ENCODE measurements at regions not wholly inside any gene's neighbourhood (a gene's known extent, or its start where the extent isn't known, plus 50 kb on each side); places are given as distances from the start of the nearest gene placed in this dataset.

DNA sequence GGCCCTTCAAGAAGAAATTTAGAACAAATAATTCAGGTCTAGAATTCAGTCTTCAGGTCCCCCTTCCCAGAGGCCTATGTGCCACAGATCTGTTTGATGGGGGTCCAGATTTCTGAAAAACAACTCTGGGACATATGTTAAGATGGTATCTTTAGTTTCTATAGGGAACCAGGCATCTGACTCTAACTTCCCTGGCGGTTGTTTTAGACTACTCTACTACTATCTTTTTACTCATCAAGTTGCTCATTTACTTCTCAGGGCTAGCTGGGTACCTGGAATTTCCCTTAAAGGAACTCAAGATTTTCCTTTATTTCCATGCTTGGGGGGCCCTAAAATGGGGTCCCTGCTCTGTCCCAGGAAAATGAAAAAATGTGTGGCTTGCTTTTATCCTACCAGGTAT lies 114.7 kb upstream of the RAB6C start:
- DNase-seq: no peak
- H3K9me3 ChIP-seq: no peaks in the 10 kb centered on the region
- H3K4me1 ChIP-seq: peaks cover 11 to 13% of the 10 kb centered on the region in 2 donors
- no peak overlapping the region for H3K4me3 ChIP-seq (replicated peaks in 1 of 3)
- no peak for TF ChIP-seq POLR2A (IDR thresholded peaks at IDR 0.05)
- peak overlapping the region; percentile 3 to 71 (median 45) for H3K27ac ChIP-seq
- no peaks in the 10 kb centered on the region for H3K36me3 ChIP-seq
- H3K27me3 ChIP-seq: no peaks in the 10 kb centered on the region
- 83 to 100% methylated on average over 1 of the region's 1 CpG for WGBS, 2 donors
- intact Hi-C loops (cut with DNase I): no loop called here

DNA sequence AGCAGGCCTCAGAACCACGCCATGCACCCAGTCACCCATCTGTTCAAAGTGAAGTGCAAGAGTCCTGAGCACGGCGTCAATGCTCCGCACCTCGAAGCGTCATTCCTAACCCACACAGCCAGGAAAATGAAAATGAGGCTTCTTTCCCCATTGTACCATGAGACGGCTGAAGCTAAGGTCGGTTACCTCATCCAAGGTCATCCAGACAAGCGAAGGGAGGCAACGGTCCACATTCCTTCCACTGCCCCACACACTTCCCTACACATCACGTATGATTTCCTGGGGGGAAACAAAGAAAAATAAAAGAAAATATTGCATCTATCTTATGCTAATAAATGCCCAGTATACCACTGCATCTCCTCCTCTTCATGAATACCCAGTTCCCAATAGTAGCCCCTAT lies 113.5 kb upstream of the RAB6C start:
- Histone ChIP-seq H3K27ac (no peak overlapping the region), H3K4me3 (replicated peaks in 1 of 3) (no peak overlapping the region), H3K9me3 (no peaks in the 10 kb centered on the region), H3K36me3 (no peaks in the 10 kb centered on the region), H3K27me3 (no peaks in the 10 kb centered on the region), H3K4me1 (peaks cover 11 to 13% of the 10 kb centered on the region in 2 donors)
- WGBS, 2 donors: 87 to 92% methylated on average over 11 of the region's 11 CpGs
- TF ChIP-seq CTCF (IDR thresholded peaks at IDR 0.05) (no peak), POLR2A (IDR thresholded peaks at IDR 0.05) (no peak)
- DNase-seq: no peak
- intact Hi-C loops (cut with DNase I): no loop called here

GRCh38 chr2:129866391-129866790 lies 113.1 kb upstream of the RAB6C start:
- DNase-seq: no peak
- Histone ChIP-seq H3K9me3 (no peaks in the 10 kb centered on the region), H3K27me3 (no peaks in the 10 kb centered on the region), H3K27ac (no peak overlapping the region), H3K4me1 (peaks cover 11 to 13% of the 10 kb centered on the region in 2 donors), H3K36me3 (no peaks in the 10 kb centered on the region), H3K4me3 (replicated peaks in 1 of 3) (no peak overlapping the region)
- no peak for TF ChIP-seq POLR2A (IDR thresholded peaks at IDR 0.05)
- TF ChIP-seq CTCF (IDR thresholded peaks at IDR 0.05): no peak
- intact Hi-C loops (cut with DNase I): no loop called here
- 94 to 97% methylated on average over 3 of the region's 3 CpGs for WGBS, 2 donors

DNA sequence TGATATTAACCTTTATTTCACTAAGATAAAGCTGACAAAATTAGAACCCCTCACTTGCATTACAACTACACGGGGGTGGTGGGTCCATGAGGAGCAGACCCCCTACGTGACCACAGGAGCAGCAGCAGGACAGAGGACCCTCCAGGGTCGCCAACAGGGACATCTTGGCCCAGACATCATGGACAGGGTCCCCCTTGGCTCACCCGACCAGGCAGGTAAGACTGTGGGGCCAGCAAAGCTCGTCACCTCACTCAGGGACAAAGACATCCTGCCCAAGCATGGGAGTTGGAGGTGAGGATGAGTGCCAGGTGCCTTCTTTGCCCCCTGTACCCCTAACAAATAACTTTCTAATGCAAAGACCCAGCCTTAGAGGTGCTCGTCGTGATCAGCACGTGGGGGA lies 111.3 kb upstream of the RAB6C start:
- intact Hi-C loops (cut with DNase I): no loop called here
- DNase-seq: no peak
- Histone ChIP-seq H3K27ac (no peak overlapping the region), H3K27me3 (no peaks in the 10 kb centered on the region), H3K4me1 (peaks cover 11 to 13% of the 10 kb centered on the region in 2 donors), H3K9me3 (no peaks in the 10 kb centered on the region), H3K36me3 (no peaks in the 10 kb centered on the region), H3K4me3 (replicated peaks in 1 of 3) (no peak overlapping the region)
- TF ChIP-seq POLR2A (IDR thresholded peaks at IDR 0.05) (no peak), CTCF (IDR thresholded peaks at IDR 0.05) (no peak)
- WGBS, 2 donors: 94 to 96% methylated on average over 6 to 8 of the region's 8 CpGs

DNA sequence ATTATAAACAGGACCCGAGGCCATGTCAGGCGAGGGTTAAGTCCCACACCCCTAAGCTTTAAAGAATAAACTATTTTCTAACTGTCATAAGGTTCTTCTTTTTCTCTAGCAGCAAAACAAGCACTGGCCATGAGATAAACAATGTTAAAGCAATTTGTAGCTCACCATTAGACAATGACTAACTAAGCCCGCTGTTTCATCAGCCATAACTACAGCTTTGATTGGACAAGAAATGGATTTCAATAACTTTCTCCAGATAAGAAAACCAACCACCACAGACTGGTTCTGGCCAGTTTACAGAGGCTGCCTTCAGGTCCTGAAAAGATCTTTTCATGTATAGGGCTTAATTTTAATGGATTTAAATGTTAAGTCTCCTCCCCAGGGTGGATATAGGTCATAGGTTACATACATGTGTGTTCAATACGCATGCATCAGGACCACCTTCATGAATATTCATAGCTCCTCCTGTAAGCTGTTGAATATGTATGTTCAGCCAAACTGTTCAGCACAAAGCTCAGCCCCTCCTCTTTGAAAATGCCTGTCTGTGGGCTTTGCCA lies 108.7 kb upstream of the RAB6C start:
- intact Hi-C loops (cut with DNase I): no loop called here
- no peak overlapping the region for H3K4me3 ChIP-seq (replicated peaks in 1 of 3)
- no peak overlapping the region for H3K27ac ChIP-seq
- TF ChIP-seq CTCF (IDR thresholded peaks at IDR 0.05) (no peak), POLR2A (IDR thresholded peaks at IDR 0.05) (no peak)
- no peaks in the 10 kb centered on the region for H3K36me3 ChIP-seq
- no peaks in the 10 kb centered on the region for H3K9me3 ChIP-seq
- no peaks in the 10 kb centered on the region for H3K27me3 ChIP-seq
- WGBS, 2 donors: 86 to 88% methylated on average over 4 of the region's 4 CpGs
- no peaks in the 10 kb centered on the region for H3K4me1 ChIP-seq
- DNase-seq: no peak

DNA sequence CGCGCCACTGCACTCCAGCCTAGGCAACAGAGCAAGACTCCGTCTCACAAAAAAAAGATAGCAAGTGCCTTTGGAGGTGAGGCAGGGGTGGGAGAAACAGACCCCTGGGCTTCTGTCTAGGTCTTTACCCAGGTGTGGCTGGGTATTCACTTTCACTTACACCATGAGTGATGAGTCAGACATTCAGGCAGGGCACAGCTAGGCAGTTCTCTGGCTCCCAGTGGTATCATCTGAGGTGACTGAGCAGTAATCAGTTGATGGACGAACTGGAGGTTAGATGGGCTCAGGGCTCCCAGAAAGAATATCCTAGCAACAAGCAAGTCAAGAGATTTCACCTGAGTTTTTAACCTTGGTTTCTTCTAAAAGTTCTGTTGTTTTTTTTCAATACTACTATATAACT lies 107.0 kb upstream of the RAB6C start:
- H3K4me3 ChIP-seq (replicated peaks in 1 of 3): no peak overlapping the region
- TF ChIP-seq CTCF (IDR thresholded peaks at IDR 0.05): no peak
- no peak for TF ChIP-seq POLR2A (IDR thresholded peaks at IDR 0.05)
- peaks cover 7 to 8% of the 10 kb centered on the region in 2 donors for H3K4me1 ChIP-seq
- 94 to 97% methylated on average over 4 of the region's 4 CpGs for WGBS, 2 donors
- no peaks in the 10 kb centered on the region for H3K9me3 ChIP-seq
- no peak overlapping the region for H3K27ac ChIP-seq
- H3K27me3 ChIP-seq: no peaks in the 10 kb centered on the region
- no peaks in the 10 kb centered on the region for H3K36me3 ChIP-seq
- no peak for DNase-seq
- intact Hi-C loops (cut with DNase I): no loop called here

Measured in thyroid gland (tissue), 4 donors.